HEK293 (cell line): ENCODE measurements at regions not wholly inside any gene's neighbourhood (a gene's known extent, or its start where the extent isn't known, plus 50 kb on each side); places are given as distances from the start of the nearest gene placed in this dataset.

Source experiments
- BCL6B ChIP-seq: fragments of 450-650 bp; formaldehyde crosslinking; IDR thresholded peaks from 2 replicates; pipeline ENCODE4 v1.5.1; 2017; ENCODE audit warnings: missing biosample characterization, missing genetic modification characterization
- HOXC10 ChIP-seq: sonication (generic); formaldehyde crosslinking; IDR thresholded peaks from 2 replicates; pipeline ENCODE4 v1.8.1; 2023; ENCODE audit warnings: mild to moderate bottlenecking, missing genetic modification reagents
- PRDM2 ChIP-seq: fragments of 450-650 bp; formaldehyde crosslinking; IDR thresholded peaks from 2 replicates; pipeline ENCODE4 v1.5.1; 2016; ENCODE audit warnings: missing biosample characterization, missing genetic modification characterization, borderline replicate concordance
- PRDM4 ChIP-seq: fragments of 450-650 bp; formaldehyde crosslinking; IDR thresholded peaks from 2 replicates; pipeline ENCODE4 v1.5.1; 2017; ENCODE audit warnings: missing biosample characterization, missing genetic modification characterization
- SCRT2 ChIP-seq: fragments of 450-650 bp; formaldehyde crosslinking; IDR thresholded peaks from 2 replicates; pipeline ENCODE4 v1.5.1; 2016; ENCODE audit warnings: missing biosample characterization, missing genetic modification characterization
- SETDB1 ChIP-seq: IDR thresholded peaks from one replicate; pipeline ENCODE4 v1.6.1; 2017; ENCODE audit warnings: mild to moderate bottlenecking, low read length, moderate library complexity, mixed read lengths; ENCODE audit not compliant: insufficient read length
- TRIM28 ChIP-seq: IDR thresholded peaks from 2 replicates; pipeline ENCODE4 v1.6.1; 2011; ENCODE audit warnings: low read length, control low read depth, borderline replicate concordance
- YY1 ChIP-seq: fragments of 450-650 bp; formaldehyde crosslinking; IDR thresholded peaks from 2 replicates; pipeline ENCODE4 v1.5.1; 2018; ENCODE audit warnings: missing biosample characterization, missing genetic modification characterization
- ZBTB21 ChIP-seq: fragments of 450-650 bp; formaldehyde crosslinking; IDR thresholded peaks from 2 replicates; pipeline ENCODE4 v1.5.1; 2017; ENCODE audit warnings: missing biosample characterization, missing genetic modification characterization
- ZBTB26 ChIP-seq: fragments of 450-650 bp; formaldehyde crosslinking; optimal IDR thresholded peaks from 2 replicates; pipeline ENCODE3; 2016; ENCODE audit warnings: missing biosample characterization, mild to moderate bottlenecking, missing genetic modification characterization
- ZNF10 ChIP-seq: fragments of 450-650 bp; formaldehyde crosslinking; IDR thresholded peaks from 2 replicates; pipeline ENCODE4 v1.5.1; 2017; ENCODE audit warnings: missing biosample characterization, missing genetic modification characterization
- ZNF121 ChIP-seq: fragments of 450-650 bp; formaldehyde crosslinking; IDR thresholded peaks from 2 replicates; pipeline ENCODE4 v1.5.1; 2016; ENCODE audit warnings: missing biosample characterization, missing genetic modification characterization
- ZNF140 ChIP-seq: fragments of 450-650 bp; formaldehyde crosslinking; IDR thresholded peaks from 2 replicates; pipeline ENCODE4 v1.5.1; 2016; ENCODE audit warnings: missing biosample characterization, missing genetic modification characterization
- ZNF16 ChIP-seq: fragments of 450-650 bp; formaldehyde crosslinking; IDR thresholded peaks from 2 replicates; pipeline ENCODE4 v1.5.1; 2016; ENCODE audit warnings: low read depth, missing biosample characterization, missing genetic modification characterization
- ZNF2 ChIP-seq: fragments of 450-650 bp; formaldehyde crosslinking; IDR thresholded peaks from 2 replicates; pipeline ENCODE4 v1.5.1; 2016; ENCODE audit warnings: missing biosample characterization, missing genetic modification characterization
- ZNF23 ChIP-seq: fragments of 450-650 bp; formaldehyde crosslinking; IDR thresholded peaks from 2 replicates; pipeline ENCODE4 v1.5.1; 2016; ENCODE audit warnings: missing biosample characterization, missing genetic modification characterization, borderline replicate concordance
- ZNF24 ChIP-seq: fragments of 450-650 bp; formaldehyde crosslinking; IDR thresholded peaks from 2 replicates; pipeline ENCODE4 v1.5.1; 2016; ENCODE audit warnings: missing biosample characterization, missing genetic modification characterization
- ZNF335 ChIP-seq: fragments of 450-650 bp; formaldehyde crosslinking; conservative IDR thresholded peaks from 2 replicates; pipeline ENCODE4 v1.5.1; 2016; ENCODE audit warnings: missing biosample characterization, missing genetic modification characterization
- ZNF341 ChIP-seq: fragments of 450-650 bp; formaldehyde crosslinking; IDR thresholded peaks from 2 replicates; pipeline ENCODE4; 2016; ENCODE audit warnings: low read depth, missing biosample characterization, missing genetic modification characterization
- ZNF354C ChIP-seq: fragments of 450-650 bp; formaldehyde crosslinking; IDR thresholded peaks from 2 replicates; pipeline ENCODE4 v1.5.1; 2016; ENCODE audit warnings: missing biosample characterization, missing genetic modification characterization, low read depth, borderline replicate concordance
- ZNF37A ChIP-seq: fragments of 450-650 bp; IDR thresholded peaks from 2 replicates; pipeline ENCODE4 v1.5.1; 2018; ENCODE audit warnings: missing biosample characterization, missing genetic modification characterization
- ZNF416 ChIP-seq: fragments of 450-650 bp; formaldehyde crosslinking; IDR thresholded peaks from 2 replicates; pipeline ENCODE4 v1.5.1; 2016; ENCODE audit warnings: missing biosample characterization, missing genetic modification characterization
- ZNF501 ChIP-seq: fragments of 450-650 bp; formaldehyde crosslinking; IDR thresholded peaks from 2 replicates; pipeline ENCODE4 v1.5.1; 2016; ENCODE audit warnings: missing biosample characterization, missing genetic modification characterization
- ZNF560 ChIP-seq: fragments of 450-650 bp; formaldehyde crosslinking; IDR thresholded peaks from 2 replicates; pipeline ENCODE4 v1.5.1; 2017; ENCODE audit warnings: missing biosample characterization, missing genetic modification characterization, borderline replicate concordance
- ZNF623 ChIP-seq: fragments of 450-650 bp; formaldehyde crosslinking; IDR thresholded peaks from 2 replicates; pipeline ENCODE4 v1.5.1; 2016; ENCODE audit warnings: missing biosample characterization, missing genetic modification characterization
- ZNF664 ChIP-seq: fragments of 450-650 bp; formaldehyde crosslinking; IDR thresholded peaks from 2 replicates; pipeline ENCODE4 v1.5.1; 2016; ENCODE audit warnings: missing biosample characterization, missing genetic modification characterization
- ZNF707 ChIP-seq: fragments of 450-650 bp; formaldehyde crosslinking; IDR thresholded peaks from 2 replicates; pipeline ENCODE4 v1.5.1; 2016; ENCODE audit warnings: missing biosample characterization, missing genetic modification characterization
- ZNF776 ChIP-seq: fragments of 450-650 bp; formaldehyde crosslinking; IDR thresholded peaks from 2 replicates; pipeline ENCODE4 v1.5.0; 2017; ENCODE audit warnings: missing biosample characterization, missing genetic modification characterization, borderline replicate concordance
- ZNF791 ChIP-seq: fragments of 450-650 bp; formaldehyde crosslinking; IDR thresholded peaks from 2 replicates; pipeline ENCODE4 v1.5.1; 2016; ENCODE audit warnings: missing biosample characterization, missing genetic modification characterization
- ZNF830 ChIP-seq: fragments of 450-650 bp; IDR thresholded peaks from 2 replicates; pipeline ENCODE4 v1.5.0; 2018; ENCODE audit warnings: missing biosample characterization, missing genetic modification characterization, low read depth, mild to moderate bottlenecking, moderate library complexity

GRCh38 chr11:43576803-43577521, 103.6 kb upstream of the HSD17B12 start (continued):
- no peak for TF ChIP-seq ZNF37A
- 0 out of 2 replicates have a peak, but pooled peaks have one; percentile 24 for TF ChIP-seq ZNF341 (tag by site-specific recombination)
- TF ChIP-seq ZNF776, result no peak
- no peak for TF ChIP-seq SCRT2 (tag by site-specific recombination)
- no peak for TF ChIP-seq ZNF791 (tag by site-specific recombination)
- TF ChIP-seq ZNF2 (tag by site-specific recombination), result peak; percentile 75
- no peak for TF ChIP-seq YY1 (tag by site-specific recombination)
- no peak for TF ChIP-seq ZBTB21 (tag by site-specific recombination)
- no peak for TF ChIP-seq ZNF23 (tag by site-specific recombination)
- 0 out of 2 replicates have a peak, but pooled peaks have one; percentile 28 for TF ChIP-seq ZNF24 (tag by site-specific recombination)
- TF ChIP-seq TRIM28, result no peak
- TF ChIP-seq ZNF10 (tag by site-specific recombination), result no peak
- TF ChIP-seq ZNF707 (tag by site-specific recombination), result no peak
- no peak for TF ChIP-seq SETDB1
- TF ChIP-seq ZNF140 (tag by site-specific recombination), result no peak
- no peak for TF ChIP-seq ZNF560 (tag by site-specific recombination)
- no peak for TF ChIP-seq HOXC10
- TF ChIP-seq PRDM4 (tag by site-specific recombination), result no peak
- TF ChIP-seq ZNF501 (tag by site-specific recombination), result no peak
- TF ChIP-seq ZNF623 (tag by site-specific recombination), result no peak
- TF ChIP-seq BCL6B (tag by site-specific recombination), result no peak
- TF ChIP-seq ZNF664, result no peak
- TF ChIP-seq ZNF335 (tag by site-specific recombination), result peak; percentile 82
- TF ChIP-seq ZNF416, result no peak
- TF ChIP-seq ZNF354C (tag by site-specific recombination), result no peak
- TF ChIP-seq ZNF830, result no peak
- no peak for TF ChIP-seq PRDM2 (tag by site-specific recombination)
- TF ChIP-seq ZNF16 (tag by site-specific recombination), result no peak
- TF ChIP-seq ZBTB26, result peak; percentile 22
- TF ChIP-seq ZNF121 (tag by site-specific recombination), result no peak
